ENCODE measurements at regions not wholly inside any gene's neighbourhood (a gene's known extent, or its start where the extent isn't known, plus 50 kb on each side); places are given as distances from the start of the nearest gene placed in this dataset.

GRCh38 chr5:10921160-10921559 lies 160.1 kb upstream of the DAP start:
- Mint-ChIP-seq H3K4me3 (ENCODE audit: unreplicated experiment) (no peak overlapping the region), H3K27ac (ENCODE audit: unreplicated experiment) (no peak overlapping the region), H3K9me3 (ENCODE audit: unreplicated experiment) (peaks cover 1% of the 10 kb centered on the region), H3K4me1 (ENCODE audit: low read depth, unreplicated experiment) (no peaks in the 10 kb centered on the region), H3K27me3 (ENCODE audit: unreplicated experiment) (no peaks in the 10 kb centered on the region), H3K36me3 (ENCODE audit: unreplicated experiment) (no peaks in the 10 kb centered on the region)
- DNase-seq = no peak
- TF ChIP-seq CTCF (IDR thresholded peaks at IDR 0.05; ENCODE audit: partially characterized antibody, unreplicated experiment) = no peak

DNA sequence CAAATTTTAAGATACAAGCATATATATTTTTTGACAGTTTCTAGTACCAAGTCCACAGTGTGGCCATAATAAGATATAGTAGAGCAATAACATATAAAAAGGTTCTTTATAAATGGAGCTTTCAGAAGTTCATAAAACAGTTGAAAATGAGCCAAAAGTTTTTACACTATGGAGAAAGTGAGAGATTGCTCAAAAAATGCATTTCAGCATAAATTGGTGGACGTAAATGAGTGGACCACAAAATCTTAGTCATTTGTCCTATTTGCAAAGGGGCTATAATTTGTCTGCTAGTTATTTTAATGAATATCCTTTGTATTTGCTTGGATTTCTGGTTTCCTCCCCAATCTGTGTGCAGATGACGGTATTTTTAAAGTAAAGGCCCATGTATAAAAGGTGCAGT lies 159.4 kb upstream of the DAP start:
- H3K4me3 Mint-ChIP-seq (ENCODE audit: unreplicated experiment) = no peak overlapping the region
- H3K4me1 Mint-ChIP-seq (ENCODE audit: low read depth, unreplicated experiment) = peaks cover 2% of the 10 kb centered on the region
- no peak for TF ChIP-seq CTCF (IDR thresholded peaks at IDR 0.05; ENCODE audit: partially characterized antibody, unreplicated experiment)
- H3K27me3 Mint-ChIP-seq (ENCODE audit: unreplicated experiment) = no peaks in the 10 kb centered on the region
- no peaks in the 10 kb centered on the region for H3K36me3 Mint-ChIP-seq (ENCODE audit: unreplicated experiment)
- H3K9me3 Mint-ChIP-seq (ENCODE audit: unreplicated experiment) = peaks cover 1% of the 10 kb centered on the region
- H3K27ac Mint-ChIP-seq (ENCODE audit: unreplicated experiment) = no peak overlapping the region
- DNase-seq = no peak

DNA sequence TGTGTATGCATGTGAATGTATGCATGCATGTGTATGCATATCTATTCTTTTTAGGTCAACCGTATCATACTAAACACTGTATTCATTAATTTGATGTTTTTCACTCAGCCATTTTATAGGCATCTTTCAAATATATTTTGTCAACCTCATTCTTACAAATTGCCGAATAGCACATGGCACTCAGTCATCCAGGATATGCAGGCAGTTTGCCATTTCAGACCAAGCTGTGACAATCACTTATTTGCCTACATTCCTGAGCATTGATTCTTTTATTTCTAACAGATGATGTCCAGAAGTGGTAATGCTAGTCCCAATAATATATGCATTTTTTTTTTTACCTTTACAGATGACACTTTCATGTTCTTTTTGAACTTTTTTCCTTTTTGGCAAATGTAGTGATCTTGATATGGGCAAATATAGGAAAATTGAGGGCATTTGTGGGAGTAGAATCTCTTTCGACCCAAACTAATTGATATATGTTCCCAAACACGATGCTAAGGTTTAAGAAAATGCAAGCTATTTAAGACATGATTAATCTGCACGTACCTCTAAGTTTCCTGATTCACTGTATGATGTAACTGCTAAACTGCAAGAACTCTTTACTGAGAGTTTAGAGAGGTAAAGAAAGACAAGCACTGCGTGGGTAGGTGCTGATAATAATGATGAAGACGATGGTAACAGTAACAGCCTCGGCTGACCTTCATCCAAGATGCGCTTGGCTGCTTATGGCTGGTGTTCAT lies 153.9 kb upstream of the DAP start:
- Mint-ChIP-seq H3K27ac (ENCODE audit: unreplicated experiment) (no peak overlapping the region), H3K36me3 (ENCODE audit: unreplicated experiment) (no peaks in the 10 kb centered on the region), H3K9me3 (ENCODE audit: unreplicated experiment) (no peaks in the 10 kb centered on the region), H3K4me3 (ENCODE audit: unreplicated experiment) (no peak overlapping the region), H3K4me1 (ENCODE audit: low read depth, unreplicated experiment) (peaks cover 4% of the 10 kb centered on the region), H3K27me3 (ENCODE audit: unreplicated experiment) (no peaks in the 10 kb centered on the region)
- no peak for TF ChIP-seq CTCF (IDR thresholded peaks at IDR 0.05; ENCODE audit: partially characterized antibody, unreplicated experiment)
- no peak for DNase-seq

GRCh38 chr5:10913841-10914240 lies 152.8 kb upstream of the DAP start:
- Mint-ChIP-seq H3K4me1 (ENCODE audit: low read depth, unreplicated experiment) (peaks cover 4% of the 10 kb centered on the region), H3K9me3 (ENCODE audit: unreplicated experiment) (no peaks in the 10 kb centered on the region), H3K27me3 (ENCODE audit: unreplicated experiment) (no peaks in the 10 kb centered on the region), H3K4me3 (ENCODE audit: unreplicated experiment) (no peak overlapping the region), H3K27ac (ENCODE audit: unreplicated experiment) (no peak overlapping the region), H3K36me3 (ENCODE audit: unreplicated experiment) (no peaks in the 10 kb centered on the region)
- no peak for TF ChIP-seq CTCF (IDR thresholded peaks at IDR 0.05; ENCODE audit: partially characterized antibody, unreplicated experiment)
- no peak for DNase-seq

DNA sequence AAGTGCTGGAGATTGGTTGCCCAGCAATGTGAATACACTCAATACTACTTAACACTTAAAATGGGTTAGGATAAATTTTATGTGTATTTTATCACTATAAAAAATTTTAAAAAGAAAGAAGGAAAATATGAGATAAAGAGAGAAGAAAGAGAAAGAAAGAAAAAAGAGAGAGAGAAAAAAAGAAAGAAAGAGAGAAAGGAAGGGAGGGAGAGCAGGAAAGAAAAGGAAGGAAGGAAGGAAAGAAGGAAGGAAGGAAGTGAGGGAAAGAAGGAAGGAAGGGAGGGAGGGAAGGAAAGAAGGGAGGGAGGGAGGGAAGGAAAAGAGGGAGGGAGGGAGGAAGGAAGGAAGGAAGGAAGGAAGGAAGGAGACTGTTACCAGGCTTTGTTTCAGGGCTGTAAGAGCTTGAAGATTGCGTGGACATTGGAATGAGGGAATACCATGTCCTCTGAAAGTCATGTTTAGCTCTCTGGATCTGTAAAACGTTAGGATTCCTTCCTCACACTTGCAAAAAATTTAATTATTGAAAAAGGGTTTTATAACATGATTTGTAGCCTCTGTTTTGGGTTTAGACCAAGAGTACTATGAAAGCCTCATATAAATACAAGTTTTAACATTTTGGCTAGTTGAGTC lies 152.3 kb upstream of the DAP start:
- Mint-ChIP-seq H3K36me3 (ENCODE audit: unreplicated experiment) (no peaks in the 10 kb centered on the region), H3K4me1 (ENCODE audit: low read depth, unreplicated experiment) (peaks cover 4% of the 10 kb centered on the region), H3K9me3 (ENCODE audit: unreplicated experiment) (no peaks in the 10 kb centered on the region), H3K4me3 (ENCODE audit: unreplicated experiment) (no peak overlapping the region), H3K27ac (ENCODE audit: unreplicated experiment) (no peak overlapping the region), H3K27me3 (ENCODE audit: unreplicated experiment) (no peaks in the 10 kb centered on the region)
- no peak for TF ChIP-seq CTCF (IDR thresholded peaks at IDR 0.05; ENCODE audit: partially characterized antibody, unreplicated experiment)
- DNase-seq = no peak
